Prostate gland (tissue), 2 donors: ENCODE measurements at regions not wholly inside any gene's neighbourhood (a gene's known extent, or its start where the extent isn't known, plus 50 kb on each side); places are given as distances from the start of the nearest gene placed in this dataset.

Source experiments
- DNase-seq: peaks from one replicate; pipeline ENCODE4 v3.0.0-alpha.2; 2019; ENCODE audit warnings: low spot score
- H3K27ac ChIP-seq, 2 donors: fragments of 200-600 bp; sonication (generic); 2 replicates each; pipeline ENCODE4 v1.5.1; 2017 to 2019
- H3K27me3 ChIP-seq: fragments of 200-600 bp; sonication (generic); replicated peaks from 2 replicates; pipeline ENCODE4 v1.5.1; 2019; ENCODE audit not compliant: insufficient read depth
- H3K36me3 ChIP-seq, 2 donors: fragments of 200-600 bp; sonication (generic); 1 replicate in 1 of 2; 2 replicates in 1 of 2; pipeline versions ENCODE4 v1.5.1 to v1.8.1; 2017 to 2019
- H3K4me1 ChIP-seq: fragments of 200-600 bp; sonication (generic); replicated peaks from 2 replicates; pipeline ENCODE4 v1.5.1; 2019
- H3K4me3 ChIP-seq, 2 donors: fragments of 200-600 bp; sonication (generic); 2 replicates each; pipeline ENCODE4 v1.5.1; 2017 to 2019
- H3K9me3 ChIP-seq: fragments of 200-600 bp; sonication (generic); 2 replicates; pipeline ENCODE4 v1.5.1; 2017
- CTCF ChIP-seq, 4 experiments: fragments of 200-600 bp in 2 of 4; fragments of 450-650 bp in 2 of 4; sonication (generic) in 2 of 4; IDR thresholded peaks; 1 replicate in 3 of 4; 2 replicates in 1 of 4; pipeline ENCODE4 v1.5.1; 2016 to 2019; ENCODE audit warnings: antibody characterized with exemption in 4 of 4, mild to moderate bottlenecking in 2 of 4, moderate library complexity in 2 of 4
- POLR2A ChIP-seq: fragments of 450-650 bp; IDR thresholded peaks from one replicate; pipeline ENCODE4 v1.6.1; 2016; ENCODE audit warnings: antibody characterized with exemption, mild to moderate bottlenecking
- POLR2AphosphoS5 ChIP-seq: sonication (generic); formaldehyde crosslinking; IDR thresholded peaks from one replicate; pipeline ENCODE4 v1.6.1; 2017; ENCODE audit warnings: antibody characterized with exemption
- WGBS: methylation state at CpG from one replicate; pipeline ENCODE4 v1.1.5; 2018; 5-methylcytosine and 5-hydroxymethylcytosine counted together
- intact Hi-C: fragments of 100-400 bp; cut with DNase I; formaldehyde crosslinking; loops from one replicate; pipeline ENCODE4 v1.14.2; 2022

- H3K27ac ChIP-seq: no peak overlapping the region
- TF ChIP-seq POLR2A (no peak), CTCF (IDR thresholded peaks at IDR 0.05) (no peak)
- H3K4me3 ChIP-seq: no peak overlapping the region
- WGBS: 92% methylated on average over 2 of the region's 2 CpGs
- H3K4me1 ChIP-seq: no peaks in the 10 kb centered on the region
- no peak for DNase-seq
- intact Hi-C loops: no loop called here
- no peaks in the 10 kb centered on the region for H3K9me3 ChIP-seq
- H3K36me3 ChIP-seq: no peaks in the 10 kb centered on the region
- no peaks in the 10 kb centered on the region for H3K27me3 ChIP-seq
These were observed 403.5 kb downstream of the TAF11L14 start for GRCh38 chr5:18037718-18038117.

GRCh38 chr5:18043344-18043743 is 409.1 kb downstream of the TAF11L14 start:
- Histone ChIP-seq H3K36me3 (no peaks in the 10 kb centered on the region), H3K27me3 (no peaks in the 10 kb centered on the region), H3K4me1 (no peaks in the 10 kb centered on the region), H3K4me3 (no peak overlapping the region), H3K9me3 (no peaks in the 10 kb centered on the region), H3K27ac (no peak overlapping the region)
- intact Hi-C loops: no loop called here
- 74% methylated on average over 1 of the region's 1 CpG for WGBS
- no peak for DNase-seq
- TF ChIP-seq CTCF (IDR thresholded peaks at IDR 0.05): no peak
- TF ChIP-seq POLR2A: no peak
- no peak for TF ChIP-seq POLR2AphosphoS5

GRCh38 chr5:18048449-18048848 is 414.2 kb downstream of the TAF11L14 start:
- Histone ChIP-seq H3K27ac (no peak overlapping the region), H3K27me3 (no peaks in the 10 kb centered on the region), H3K9me3 (no peaks in the 10 kb centered on the region), H3K36me3 (no peaks in the 10 kb centered on the region), H3K4me1 (no peaks in the 10 kb centered on the region), H3K4me3 (no peak overlapping the region)
- intact Hi-C loops: no loop called here
- DNase-seq: no peak
- WGBS: 15% methylated on average over 2 of the region's 2 CpGs
- TF ChIP-seq CTCF (IDR thresholded peaks at IDR 0.05): no peak
- no peak for TF ChIP-seq POLR2A
- TF ChIP-seq POLR2AphosphoS5: no peak

- Histone ChIP-seq H3K4me3 (no peak overlapping the region), H3K27me3 (no peaks in the 10 kb centered on the region), H3K27ac (no peak overlapping the region), H3K4me1 (no peaks in the 10 kb centered on the region), H3K9me3 (no peaks in the 10 kb centered on the region), H3K36me3 (no peaks in the 10 kb centered on the region)
- DNase-seq: no peak
- intact Hi-C loops: no loop called here
- no peak for TF ChIP-seq POLR2AphosphoS5
- no peak for TF ChIP-seq POLR2A
- no peak for TF ChIP-seq CTCF (IDR thresholded peaks at IDR 0.05)
- 58% methylated on average over 1 of the region's 1 CpG for WGBS
These were observed 416.1 kb downstream of the TAF11L14 start for GRCh38 chr5:18050345-18050744.

GRCh38 chr5:18050776-18051175 is 416.5 kb downstream of the TAF11L14 start:
- H3K9me3 ChIP-seq: no peaks in the 10 kb centered on the region
- no peak overlapping the region for H3K27ac ChIP-seq
- no peak overlapping the region for H3K4me3 ChIP-seq
- no peaks in the 10 kb centered on the region for H3K27me3 ChIP-seq
- H3K4me1 ChIP-seq: no peaks in the 10 kb centered on the region
- intact Hi-C loops: no loop called here
- TF ChIP-seq POLR2A: no peak
- no peak for TF ChIP-seq CTCF (IDR thresholded peaks at IDR 0.05)
- DNase-seq: no peak
- 75% methylated on average over 4 of the region's 4 CpGs for WGBS
- H3K36me3 ChIP-seq: no peaks in the 10 kb centered on the region
